Vagina (tissue), 2 donors: ENCODE measurements at regions not wholly inside any gene's neighbourhood (a gene's known extent, or its start where the extent isn't known, plus 50 kb on each side); places are given as distances from the start of the nearest gene placed in this dataset.

Experiments used
- DNase-seq, 2 donors: peaks; one replicate each; pipeline ENCODE4 v3.0.0-alpha.2; 2017; ENCODE audit errors: extremely low spot score in 2 of 2
- H3K27ac ChIP-seq: fragments of 200-600 bp; sonication (generic); one replicate; pipeline ENCODE4 v1.5.1; 2019
- H3K27me3 ChIP-seq: fragments of 200-600 bp; sonication (generic); one replicate; pipeline ENCODE4 v1.5.1; 2019
- H3K36me3 ChIP-seq, 2 donors: fragments of 200-600 bp; sonication (generic); one replicate each; pipeline ENCODE4 v1.5.1; 2017 to 2019
- H3K4me1 ChIP-seq: fragments of 200-600 bp; sonication (generic); one replicate; pipeline ENCODE4 v1.5.1; 2019
- H3K4me3 ChIP-seq, 2 donors: fragments of 200-600 bp; sonication (generic); 1 replicate in 1 of 2; 2 replicates in 1 of 2; pipeline ENCODE4 v1.5.1; 2016 to 2019
- H3K9me3 ChIP-seq: fragments of 200-600 bp; sonication (generic); one replicate; pipeline ENCODE4 v1.5.1; 2019
- CTCF ChIP-seq, 3 experiments: fragments of 450-650 bp in 2 of 3; fragments of 200-600 bp in 1 of 3; sonication (generic) in 1 of 3; IDR thresholded peaks; one replicate each; pipeline ENCODE4 v1.5.1; 2017 to 2019; ENCODE audit warnings: antibody characterized with exemption in 3 of 3, mild to moderate bottlenecking in 2 of 3, moderate library complexity in 2 of 3
- POLR2A ChIP-seq, 2 donors: fragments of 450-650 bp; IDR thresholded peaks; one replicate each; pipeline ENCODE4 v1.6.1; 2017; ENCODE audit warnings: antibody characterized with exemption in 2 of 2, mild to moderate bottlenecking in 2 of 2, moderate library complexity in 2 of 2
- POLR2AphosphoS5 ChIP-seq, 2 donors: sonication (generic); formaldehyde crosslinking; IDR thresholded peaks; one replicate each; pipeline ENCODE4 v1.9.0; 2017; ENCODE audit warnings: antibody characterized with exemption in 2 of 2, mild to moderate bottlenecking in 2 of 2, low read depth in 1 of 2; ENCODE audit not compliant: insufficient read depth in 1 of 2
- intact Hi-C: fragments of 100-400 bp; cut with DNase I; formaldehyde crosslinking; loops from one replicate; pipeline ENCODE4 v1.15.1; 2023

- TF ChIP-seq CTCF (IDR thresholded peaks at IDR 0.05): no peak
- TF ChIP-seq POLR2A (IDR thresholded peaks at IDR 0.05): no peak
- no peak for TF ChIP-seq POLR2AphosphoS5 (IDR thresholded peaks at IDR 0.05; ENCODE audit: insufficient read depth in 1 of 2, low read depth in 1 of 2)
- no peak for DNase-seq
- H3K4me3 ChIP-seq: no peak overlapping the region
- intact Hi-C loops: no loop called here
- H3K27ac ChIP-seq: no peak overlapping the region
- peaks cover 9% of the 10 kb centered on the region for H3K4me1 ChIP-seq
- H3K27me3 ChIP-seq: no peaks in the 10 kb centered on the region
- no peaks in the 10 kb centered on the region for H3K36me3 ChIP-seq
- H3K9me3 ChIP-seq: no peaks in the 10 kb centered on the region
Measured at GRCh38 chr9:90112788-90113187, 508.0 kb downstream of the GADD45G start.

- Histone ChIP-seq H3K4me3 (no peak overlapping the region), H3K4me1 (no peaks in the 10 kb centered on the region), H3K36me3 (no peaks in the 10 kb centered on the region), H3K27ac (no peak overlapping the region), H3K27me3 (no peaks in the 10 kb centered on the region), H3K9me3 (no peaks in the 10 kb centered on the region)
- no peak for TF ChIP-seq POLR2A (IDR thresholded peaks at IDR 0.05)
- TF ChIP-seq CTCF (IDR thresholded peaks at IDR 0.05): no peak
- no peak for TF ChIP-seq POLR2AphosphoS5 (IDR thresholded peaks at IDR 0.05; ENCODE audit: insufficient read depth in 1 of 2, low read depth in 1 of 2)
- intact Hi-C loops: no loop called here
- DNase-seq: no peak
Measured at GRCh38 chr9:90114641-90115425, 510.0 kb downstream of the GADD45G start.

- H3K36me3 ChIP-seq: no peaks in the 10 kb centered on the region
- TF ChIP-seq POLR2A (IDR thresholded peaks at IDR 0.05) (no peak), POLR2AphosphoS5 (IDR thresholded peaks at IDR 0.05; ENCODE audit: insufficient read depth in 1 of 2, low read depth in 1 of 2) (no peak), CTCF (IDR thresholded peaks at IDR 0.05) (no peak)
- H3K27ac ChIP-seq: no peak overlapping the region
- intact Hi-C loops: no loop called here
- H3K9me3 ChIP-seq: no peaks in the 10 kb centered on the region
- H3K4me1 ChIP-seq: no peaks in the 10 kb centered on the region
- no peak for DNase-seq
- no peak overlapping the region for H3K4me3 ChIP-seq
- no peaks in the 10 kb centered on the region for H3K27me3 ChIP-seq
Measured at GRCh38 chr9:90121762-90122161, 517.0 kb downstream of the GADD45G start.

GRCh38 chr9:90124961-90125360 lies 517.7 kb downstream of the DIRAS2 start:
- Histone ChIP-seq H3K36me3 (no peaks in the 10 kb centered on the region), H3K27me3 (no peaks in the 10 kb centered on the region), H3K4me3 (no peak overlapping the region), H3K9me3 (no peaks in the 10 kb centered on the region), H3K27ac (no peak overlapping the region), H3K4me1 (no peaks in the 10 kb centered on the region)
- TF ChIP-seq POLR2A (IDR thresholded peaks at IDR 0.05) (no peak), POLR2AphosphoS5 (IDR thresholded peaks at IDR 0.05; ENCODE audit: insufficient read depth in 1 of 2, low read depth in 1 of 2) (no peak), CTCF (IDR thresholded peaks at IDR 0.05) (no peak)
- intact Hi-C loops: no loop called here
- no peak for DNase-seq

- no peaks in the 10 kb centered on the region for H3K36me3 ChIP-seq
- H3K27ac ChIP-seq: no peak overlapping the region
- no peaks in the 10 kb centered on the region for H3K27me3 ChIP-seq
- no peak for DNase-seq
- no peaks in the 10 kb centered on the region for H3K9me3 ChIP-seq
- no peak for TF ChIP-seq POLR2A (IDR thresholded peaks at IDR 0.05)
- no peak for TF ChIP-seq POLR2AphosphoS5 (IDR thresholded peaks at IDR 0.05; ENCODE audit: insufficient read depth in 1 of 2, low read depth in 1 of 2)
- TF ChIP-seq CTCF (IDR thresholded peaks at IDR 0.05): no peak
- H3K4me1 ChIP-seq: no peaks in the 10 kb centered on the region
- intact Hi-C loops: no loop called here
- no peak overlapping the region for H3K4me3 ChIP-seq
Measured at GRCh38 chr9:90127923-90128322, 514.7 kb downstream of the DIRAS2 start.
